Esophagus muscularis mucosa (tissue), 4 donors: ENCODE measurements at regions not wholly inside any gene's neighbourhood (a gene's known extent, or its start where the extent isn't known, plus 50 kb on each side); places are given as distances from the start of the nearest gene placed in this dataset.

ENCODE experiments used
- DNase-seq: peaks from one replicate; pipeline ENCODE4 v3.0.0-alpha.2; 2017; ENCODE audit errors: extremely low spot score
- H3K27ac ChIP-seq, 4 donors: fragments of 200-600 bp; sonication (generic); replicated peaks in 1 of 4; 1 replicate in 3 of 4; 2 replicates in 1 of 4; pipeline ENCODE4 v1.5.1; 2016 to 2019; ENCODE audit warnings: mild to moderate bottlenecking in 1 of 4
- H3K27me3 ChIP-seq, 4 donors: fragments of 200-600 bp; sonication (generic); one replicate each; pipeline versions ENCODE4 v1.5.1 to v1.6.0; 2016 to 2019
- H3K36me3 ChIP-seq, 4 donors: fragments of 200-600 bp; sonication (generic); one replicate each; pipeline ENCODE4 v1.5.1; 2016 to 2019
- H3K4me1 ChIP-seq, 4 donors: fragments of 200-600 bp; sonication (generic); one replicate each; pipeline ENCODE4 v1.5.1; 2016 to 2019
- H3K4me3 ChIP-seq, 4 donors: fragments of 200-600 bp; sonication (generic); 1 replicate in 2 of 4; 2 replicates in 2 of 4; pipeline ENCODE4 v1.5.1; 2016 to 2019; ENCODE audit warnings: mild to moderate bottlenecking in 4 of 4, moderate library complexity in 1 of 4
- H3K9me3 ChIP-seq, 4 donors: fragments of 200-600 bp; sonication (generic); 1 replicate in 3 of 4; 2 replicates in 1 of 4; pipeline ENCODE4 v1.5.1; 2016 to 2019
- EP300 ChIP-seq: sonication (generic); formaldehyde crosslinking; IDR thresholded peaks from one replicate; pipeline ENCODE4 v1.6.1; 2017; ENCODE audit warnings: antibody characterized with exemption
- POLR2A ChIP-seq: fragments of 450-650 bp; IDR thresholded peaks from one replicate; pipeline ENCODE4 v1.6.1; 2017; ENCODE audit warnings: antibody characterized with exemption, moderate library complexity, mild to moderate bottlenecking, low read depth
- POLR2AphosphoS5 ChIP-seq, 2 donors: sonication (generic); formaldehyde crosslinking; IDR thresholded peaks; one replicate each; pipeline ENCODE4 v1.6.1; 2017; ENCODE audit warnings: antibody characterized with exemption in 2 of 2
- WGBS: methylation state at CpG from one replicate; pipeline ENCODE4 v1.1.5; 2018; 5-methylcytosine and 5-hydroxymethylcytosine counted together
- intact Hi-C: fragments of 100-400 bp; cut with DNase I; formaldehyde crosslinking; loops from one replicate; pipeline ENCODE4 v1.15.1; 2023
- TF ChIP-seq, protein P1 (sequence below), 3 experiments: fragments of 200-600 bp in 2 of 3; fragments of 450-650 bp in 1 of 3; sonication (generic) in 2 of 3; IDR thresholded peaks; one replicate each; pipeline ENCODE4 v1.5.1; 2017 to 2019; ENCODE audit warnings: antibody characterized with exemption in 3 of 3, mild to moderate bottlenecking in 2 of 3, moderate library complexity in 1 of 3

- intact Hi-C loops, result no loop called here
- Histone ChIP-seq H3K27ac (no peak overlapping the region), H3K4me1 (no peaks in the 10 kb centered on the region), H3K27me3 (no peaks in the 10 kb centered on the region), H3K9me3 (no peaks in the 10 kb centered on the region), H3K36me3 (no peaks in the 10 kb centered on the region), H3K4me3 (no peak overlapping the region)
- DNase-seq, result no peak
- TF ChIP-seq, protein P1, sequence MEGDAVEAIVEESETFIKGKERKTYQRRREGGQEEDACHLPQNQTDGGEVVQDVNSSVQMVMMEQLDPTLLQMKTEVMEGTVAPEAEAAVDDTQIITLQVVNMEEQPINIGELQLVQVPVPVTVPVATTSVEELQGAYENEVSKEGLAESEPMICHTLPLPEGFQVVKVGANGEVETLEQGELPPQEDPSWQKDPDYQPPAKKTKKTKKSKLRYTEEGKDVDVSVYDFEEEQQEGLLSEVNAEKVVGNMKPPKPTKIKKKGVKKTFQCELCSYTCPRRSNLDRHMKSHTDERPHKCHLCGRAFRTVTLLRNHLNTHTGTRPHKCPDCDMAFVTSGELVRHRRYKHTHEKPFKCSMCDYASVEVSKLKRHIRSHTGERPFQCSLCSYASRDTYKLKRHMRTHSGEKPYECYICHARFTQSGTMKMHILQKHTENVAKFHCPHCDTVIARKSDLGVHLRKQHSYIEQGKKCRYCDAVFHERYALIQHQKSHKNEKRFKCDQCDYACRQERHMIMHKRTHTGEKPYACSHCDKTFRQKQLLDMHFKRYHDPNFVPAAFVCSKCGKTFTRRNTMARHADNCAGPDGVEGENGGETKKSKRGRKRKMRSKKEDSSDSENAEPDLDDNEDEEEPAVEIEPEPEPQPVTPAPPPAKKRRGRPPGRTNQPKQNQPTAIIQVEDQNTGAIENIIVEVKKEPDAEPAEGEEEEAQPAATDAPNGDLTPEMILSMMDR (IDR thresholded peaks at IDR 0.05), result no peak
These were observed 1137.1 kb upstream of the ATXN8OS start for GRCh38 chr13:68970532-68970931.

DNA sequence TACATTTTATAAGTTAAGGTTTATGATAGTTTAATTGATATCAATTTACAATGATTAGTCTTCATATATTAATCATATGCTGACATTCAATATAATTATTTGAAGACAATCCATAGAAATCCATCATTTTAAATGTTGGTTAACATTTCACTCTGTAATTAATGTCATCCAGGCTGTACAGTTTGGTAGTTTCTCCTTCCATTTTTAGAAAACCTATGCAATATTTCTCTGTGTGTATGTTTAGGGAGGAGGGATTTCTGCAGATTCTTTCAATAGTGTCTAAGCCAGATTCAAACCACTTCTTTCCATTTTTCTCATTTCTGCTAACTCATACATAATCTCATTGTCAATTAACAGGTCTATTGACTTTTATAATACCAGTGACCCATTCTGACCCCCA is 1159.0 kb upstream of the ATXN8OS start:
- no peaks in the 10 kb centered on the region for H3K36me3 ChIP-seq
- no peaks in the 10 kb centered on the region for H3K4me1 ChIP-seq
- H3K9me3 ChIP-seq, result no peaks in the 10 kb centered on the region
- DNase-seq, result no peak
- no peak overlapping the region for H3K4me3 ChIP-seq
- TF ChIP-seq EP300, result no peak
- no peak for TF ChIP-seq POLR2AphosphoS5 (IDR thresholded peaks at IDR 0.05)
- TF ChIP-seq, protein P1 (IDR thresholded peaks at IDR 0.05), result no peak
- intact Hi-C loops, result no loop called here
- H3K27ac ChIP-seq, result no peak overlapping the region
- no peaks in the 10 kb centered on the region for H3K27me3 ChIP-seq

GRCh38 chr13:68944272-68944671 is 1163.4 kb upstream of the ATXN8OS start:
- no peak overlapping the region for H3K4me3 ChIP-seq
- TF ChIP-seq, protein P1 (IDR thresholded peaks at IDR 0.05), result no peak
- TF ChIP-seq POLR2AphosphoS5 (IDR thresholded peaks at IDR 0.05), result no peak
- TF ChIP-seq POLR2A, result no peak
- no peak for TF ChIP-seq EP300
- no peaks in the 10 kb centered on the region for H3K4me1 ChIP-seq
- H3K27me3 ChIP-seq, result no peaks in the 10 kb centered on the region
- no peaks in the 10 kb centered on the region for H3K36me3 ChIP-seq
- no peak overlapping the region for H3K27ac ChIP-seq
- no peaks in the 10 kb centered on the region for H3K9me3 ChIP-seq
- intact Hi-C loops, result no loop called here
- no peak for DNase-seq
- WGBS, result 74% methylated on average over 2 of the region's 2 CpGs

DNA sequence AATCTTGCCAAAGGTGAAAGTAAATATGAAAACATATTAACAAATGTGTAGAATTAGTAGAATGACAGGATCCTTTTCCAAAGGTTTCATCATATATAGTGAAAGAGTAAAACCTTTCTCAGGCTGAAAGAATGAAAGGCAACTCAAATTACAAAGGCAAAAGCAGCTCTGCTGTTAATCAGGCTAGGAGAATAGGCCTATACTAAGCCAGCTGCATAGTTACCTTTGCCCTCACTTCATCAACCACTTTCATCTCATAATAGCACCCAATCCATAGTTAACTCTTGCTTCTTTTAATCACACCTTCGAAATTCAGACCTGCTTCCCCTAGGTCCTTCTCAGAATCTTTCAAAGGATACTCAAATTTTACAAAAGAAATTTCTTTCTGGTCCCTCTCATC is 1167.6 kb upstream of the ATXN8OS start:
- no peak for DNase-seq
- Histone ChIP-seq H3K27ac (no peak overlapping the region), H3K9me3 (no peaks in the 10 kb centered on the region), H3K36me3 (no peaks in the 10 kb centered on the region), H3K4me1 (no peaks in the 10 kb centered on the region), H3K27me3 (no peaks in the 10 kb centered on the region), H3K4me3 (no peak overlapping the region)
- WGBS, result 44% methylated on average over 1 of the region's 1 CpG
- TF ChIP-seq POLR2A (no peak), POLR2AphosphoS5 (IDR thresholded peaks at IDR 0.05) (no peak), EP300 (no peak)
- TF ChIP-seq, protein P1 (IDR thresholded peaks at IDR 0.05), result no peak
- intact Hi-C loops, result no loop called here

DNA sequence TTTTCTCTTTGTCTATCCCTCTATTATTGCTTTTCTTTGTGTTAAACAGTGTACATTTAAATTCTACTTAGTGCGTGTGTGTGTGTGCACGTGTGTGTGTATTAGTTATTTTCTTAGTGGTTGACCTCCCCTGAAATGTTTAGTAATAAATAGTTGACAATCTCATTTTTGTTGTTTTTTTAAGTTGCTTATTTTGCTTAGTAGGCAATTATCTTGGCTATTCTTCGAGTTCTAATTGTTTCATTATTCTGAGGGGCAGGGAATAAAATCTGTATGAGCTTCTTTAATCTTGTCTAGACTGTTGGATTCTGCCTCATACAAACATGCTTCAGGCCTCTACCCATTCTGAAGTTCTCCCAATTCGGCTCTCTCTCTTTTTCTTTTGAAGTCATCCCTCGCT is 1169.0 kb upstream of the ATXN8OS start:
- no peak overlapping the region for H3K27ac ChIP-seq

More for the DNA sequence above, 1169.0 kb upstream of the ATXN8OS start:
- intact Hi-C loops, result no loop called here
- no peak for TF ChIP-seq EP300
- H3K4me3 ChIP-seq, result no peak overlapping the region
- DNase-seq, result no peak
- no peaks in the 10 kb centered on the region for H3K9me3 ChIP-seq
- H3K27me3 ChIP-seq, result no peaks in the 10 kb centered on the region
- no peaks in the 10 kb centered on the region for H3K36me3 ChIP-seq
- no peaks in the 10 kb centered on the region for H3K4me1 ChIP-seq
- whole genome bisulfite sequencing, result 88% methylated on average over 5 of the region's 5 CpGs
